Ammon's horn (tissue), 1 donor: ENCODE measurements at regions not wholly inside any gene's neighbourhood (a gene's known extent, or its start where the extent isn't known, plus 50 kb on each side); places are given as distances from the start of the nearest gene placed in this dataset.
"Not testable (repeated sequence)": the region's sequence is repeated elsewhere in the genome, so short reads cannot be mapped to it uniquely, and the experiment has no call there.

ENCODE experiments used
- DNase-seq: peaks from one replicate; pipeline ENCODE4 v3.0.0-alpha.2; 2016; ENCODE audit warnings: low spot score

GRCh38 chr15:91414124-91414523 is 314.1 kb downstream of the SV2B start:
- no peak for DNase-seq

GRCh38 chr15:91415258-91415657 is 315.2 kb downstream of the SV2B start:
- DNase-seq, result not testable (repeated sequence)

GRCh38 chr15:91420689-91421088 is 320.6 kb downstream of the SV2B start:
- no peak for DNase-seq

GRCh38 chr15:91422797-91423196 is 322.7 kb downstream of the SV2B start:
- DNase-seq, result no peak

- DNase-seq, result no peak
Measured at GRCh38 chr15:91424001-91424400, 323.9 kb downstream of the SV2B start.

GRCh38 chr15:91426412-91426811 is 326.4 kb downstream of the SV2B start:
- DNase-seq, result no peak

- DNase-seq, result no peak
Measured at GRCh38 chr15:91429973-91430372, 329.9 kb downstream of the SV2B start.

- no peak for DNase-seq
Measured at GRCh38 chr15:91431041-91431715, 331.1 kb downstream of the SV2B start.

GRCh38 chr15:91435113-91435512 is 335.1 kb downstream of the SV2B start:
- DNase-seq, result no peak

- peak; percentile 10 for DNase-seq
Measured at GRCh38 chr15:91444656-91445055, 344.6 kb downstream of the SV2B start.

- no peak for DNase-seq
Measured at GRCh38 chr15:91445695-91446228, 345.7 kb downstream of the SV2B start.

GRCh38 chr15:91447991-91448644 is 348.1 kb downstream of the SV2B start:
- DNase-seq, result no peak

GRCh38 chr15:91453376-91453775 is 353.3 kb downstream of the SV2B start:
- DNase-seq, result not testable (repeated sequence)

- no peak for DNase-seq
Measured at GRCh38 chr15:91456251-91456718, 356.2 kb downstream of the SV2B start.

GRCh38 chr15:91456921-91457320 is 356.9 kb downstream of the SV2B start:
- DNase-seq, result no peak

GRCh38 chr15:91461377-91461776 is 361.3 kb downstream of the SV2B start:
- no peak for DNase-seq

GRCh38 chr15:91465086-91465485 is 365.0 kb downstream of the SV2B start:
- no peak for DNase-seq

GRCh38 chr15:91465696-91466095 is 365.6 kb downstream of the SV2B start:
- DNase-seq, result no peak

GRCh38 chr15:91468871-91469580 is 369.0 kb downstream of the SV2B start:
- DNase-seq, result no peak

- DNase-seq, result no peak
Measured at GRCh38 chr15:91469632-91470567, 369.8 kb downstream of the SV2B start.

GRCh38 chr15:91471468-91471867 is 371.4 kb downstream of the SV2B start:
- DNase-seq, result no peak

- no peak for DNase-seq
Measured at GRCh38 chr15:91472316-91472756, 372.3 kb downstream of the SV2B start.
